Lower leg skin (tissue), 3 donors: ENCODE measurements at regions not wholly inside any gene's neighbourhood (a gene's known extent, or its start where the extent isn't known, plus 50 kb on each side); places are given as distances from the start of the nearest gene placed in this dataset.

Source experiments
- CTCF ChIP-seq, 3 donors: fragments of 450-650 bp; IDR thresholded peaks; one replicate each; pipeline ENCODE4 v1.5.1; 2016; ENCODE audit warnings: antibody characterized with exemption in 3 of 3, mild to moderate bottlenecking in 3 of 3, moderate library complexity in 2 of 3
- POLR2A ChIP-seq, 2 donors: fragments of 450-650 bp; IDR thresholded peaks; one replicate each; pipeline ENCODE4 v1.6.1; 2016 to 2017; ENCODE audit warnings: antibody characterized with exemption in 2 of 2, mild to moderate bottlenecking in 1 of 2, moderate library complexity in 1 of 2

DNA sequence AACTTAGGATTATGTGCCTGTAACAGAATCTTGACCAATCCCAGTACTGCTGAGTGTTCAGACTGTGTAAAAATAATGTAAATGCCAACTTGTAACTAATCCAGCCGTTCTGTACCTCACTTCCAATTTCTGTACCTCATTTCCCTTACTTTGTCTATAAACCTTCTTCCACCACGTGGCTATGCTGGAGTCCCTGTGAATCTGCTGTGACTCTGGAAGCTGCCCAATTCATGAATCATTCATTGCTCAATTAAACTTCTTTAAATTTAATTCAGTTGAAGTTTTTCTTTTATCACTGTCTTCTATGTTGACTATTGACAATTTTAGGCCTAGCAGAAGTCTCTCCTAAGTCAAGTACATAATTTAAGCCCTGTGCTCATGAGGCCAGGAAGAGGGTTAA, 215.3 kb upstream of the RHOBTB1 start:
- no peak for TF ChIP-seq CTCF (IDR thresholded peaks at IDR 0.05)
- TF ChIP-seq POLR2A (IDR thresholded peaks at IDR 0.05), result no peak
